K562 (cell line): ENCODE measurements at regions not wholly inside any gene's neighbourhood (a gene's known extent, or its start where the extent isn't known, plus 50 kb on each side); places are given as distances from the start of the nearest gene placed in this dataset.

ENCODE experiments used
- ATAC-seq: fragments of 200-7000 bp; cut with Tn5 transposase; 3 replicates; pipeline ENCODE4 v1.9.1; 2020; ENCODE audit warnings: moderate library complexity
- BruUV-seq: library from RNA; stranded (reverse); fragments of 400-500 nt; replicated peaks from 2 replicates; lab custom pipeline; 2021; lab: Mats Ljungman, UMichigan
- CTCF ChIA-PET: fragments of 300-600 bp; formaldehyde crosslinking; extraction: SDS; loops from one replicate; lab custom pipeline; 2021; ENCODE audit warnings: low intra/inter-chr PET ratio; lab: Yijun Ruan, JAX
- POLR2A ChIA-PET: fragments of 300-600, 350-650 bp; sonication (Branson Sonifier 250); formaldehyde crosslinking; extraction: SDS; loops from one replicate; lab custom pipeline; 2021; ENCODE audit warnings: antibody characterized with exemption, inconsistent platforms; lab: Yijun Ruan, JAX
- DNase-seq, 4 experiments: peaks; one replicate each; pipeline versions ENCODE4 v3.0.0 to v3.0.0-alpha.2; 2011 to 2018; ENCODE audit warnings: low spot score in 3 of 4, mixed read lengths in 3 of 4; ENCODE audit errors: extremely low read depth in 1 of 4
- FAIRE-seq: peaks from 2 replicates; lab custom pipeline; 2011; peaks lifted over from hg19 to GRCh38; lab: Jason Lieb, UNC
- H2AFZ ChIP-seq: 2 replicates; pipeline ENCODE4 v1.6.0; 2011; ENCODE audit warnings: low read depth, low read length, control low read depth, inconsistent platforms
- H3K27ac ChIP-seq: fragments of 200-600 bp; 3 replicates; pipeline ENCODE4 v1.8.0; 2011; ENCODE audit warnings: low read depth, mild to moderate bottlenecking, control low read depth, inconsistent platforms, low read length, moderate library complexity, mixed read lengths; ENCODE audit errors: extremely low read depth
- H3K27me3 ChIP-seq, 2 experiments: fragments of 300-600 bp in 1 of 2; 2 replicates in 1 of 2; 3 replicates in 1 of 2; pipeline versions ENCODE4 v1.6.0 to v1.8.0; 2011; ENCODE audit warnings: inconsistent platforms in 2 of 2, low read length in 2 of 2, mild to moderate bottlenecking in 1 of 2, mixed read lengths in 1 of 2, moderate library complexity in 1 of 2; ENCODE audit not compliant: control insufficient read depth in 2 of 2, insufficient read depth in 2 of 2
- H3K36me3 ChIP-seq: fragments of 300-600 bp; 3 replicates; pipeline ENCODE4 v1.8.0; 2011; ENCODE audit warnings: mild to moderate bottlenecking, low read length, inconsistent platforms; ENCODE audit not compliant: control insufficient read depth, insufficient read depth
- H3K4me1 ChIP-seq, 2 experiments: fragments of 200-600 bp in 1 of 2; replicated peaks in 1 of 2; 2 replicates in 1 of 2; 3 replicates in 1 of 2; pipeline versions ENCODE4 v1.5.1 to v1.8.0; 2011; ENCODE audit warnings: inconsistent platforms in 2 of 2, low read length in 2 of 2, mild to moderate bottlenecking in 1 of 2, mixed read lengths in 1 of 2, moderate library complexity in 1 of 2; ENCODE audit not compliant: control insufficient read depth in 2 of 2, insufficient read depth in 2 of 2
- H3K4me2 ChIP-seq: 2 replicates; pipeline ENCODE4 v1.6.1; 2011; ENCODE audit warnings: low read length, control low read depth, inconsistent platforms, mixed read lengths; ENCODE audit not compliant: insufficient read depth
- H3K4me3 ChIP-seq: fragments of 200-600 bp; sonication (generic), shearing (Covaris generic); 2 replicates; pipeline ENCODE4 v1.5.1; 2016; ENCODE audit warnings: control low read depth, inconsistent platforms
- H3K79me2 ChIP-seq: fragments of 200-600 bp; 3 replicates; pipeline ENCODE4 v1.8.0; 2011; ENCODE audit warnings: low read length, inconsistent platforms; ENCODE audit not compliant: control insufficient read depth, insufficient read depth
- H3K9ac ChIP-seq, 2 experiments: 2 replicates each; pipeline versions ENCODE4 v1.6.0 to v1.6.1; 2011; ENCODE audit warnings: low read depth in 2 of 2, low read length in 2 of 2, control low read depth in 1 of 2, inconsistent platforms in 1 of 2, mild to moderate bottlenecking in 1 of 2, mixed read lengths in 1 of 2; ENCODE audit not compliant: insufficient read depth in 1 of 2
- H3K9me1 ChIP-seq: one replicate; pipeline ENCODE4 v1.6.0; 2011; ENCODE audit warnings: inconsistent platforms, mild to moderate bottlenecking, low read length, moderate library complexity; ENCODE audit not compliant: control insufficient read depth, insufficient read depth
- H3K9me3 ChIP-seq: replicated peaks from 2 replicates; pipeline ENCODE4 v1.5.1; 2011; ENCODE audit warnings: low read depth, low read length, inconsistent platforms; ENCODE audit not compliant: control insufficient read depth, insufficient read depth
- H4K20me1 ChIP-seq: replicated peaks from 2 replicates; pipeline ENCODE4 v1.6.1; 2011; ENCODE audit warnings: low read length, inconsistent platforms, mixed read lengths; ENCODE audit not compliant: control insufficient read depth, insufficient read depth
- BRF1 ChIP-seq: IDR thresholded peaks from 3 replicates; pipeline ENCODE4 v1.6.1; 2011; ENCODE audit warnings: borderline replicate concordance, mild to moderate bottlenecking; ENCODE audit not compliant: insufficient read length; ENCODE audit errors: extremely low read depth
- CREM ChIP-seq: IDR thresholded peaks from 2 replicates; pipeline ENCODE4 v1.6.1; 2014; ENCODE audit warnings: antibody characterized with exemption, low read depth
- HINFP ChIP-seq: fragments of 450-650 bp; conservative IDR thresholded peaks from 2 replicates; pipeline ENCODE4 v1.6.1; 2016; ENCODE audit warnings: missing genetic modification characterization, low read depth, mild to moderate bottlenecking, control low read depth, missing compliant biosample characterization
- HNRNPLL ChIP-seq: fragments of 200-400 bp; formaldehyde crosslinking; IDR thresholded peaks from 2 replicates; pipeline ENCODE4 v1.6.1; 2017; ENCODE audit warnings: low read length, low read depth, mild to moderate bottlenecking; ENCODE audit not compliant: poor library complexity, severe bottlenecking
- MAX ChIP-seq: sonication (generic); formaldehyde crosslinking; IDR thresholded peaks from 2 replicates; pipeline ENCODE4 v1.9.0; 2022; ENCODE audit warnings: mild to moderate bottlenecking, missing genetic modification reagents
- RCOR1 ChIP-seq, 2 experiments: IDR thresholded peaks; 2 replicates each; pipeline ENCODE4 v1.6.1; 2012; ENCODE audit warnings: low read depth in 2 of 2, low read length in 2 of 2, borderline replicate concordance in 1 of 2, improper control_type of control experiment in 1 of 2
- SNRNP70 ChIP-seq: fragments of 200-400 bp; formaldehyde crosslinking; optimal IDR thresholded peaks from 2 replicates; pipeline ENCODE3; 2017; ENCODE audit warnings: low read depth, low read length
- SPI1 ChIP-seq: IDR thresholded peaks from 2 replicates; pipeline ENCODE4 v1.6.1; 2011; ENCODE audit warnings: low read depth, low read length, control low read depth, borderline replicate concordance
- WHSC1 ChIP-seq: IDR thresholded peaks from one replicate; pipeline ENCODE4 v1.6.1; 2012; ENCODE audit warnings: low read length, control low read depth, inconsistent platforms
- ZNF586 ChIP-seq: fragments of 450-650 bp; formaldehyde crosslinking; conservative IDR thresholded peaks from 2 replicates; pipeline ENCODE4 v1.4.0; 2020; ENCODE audit warnings: mild to moderate bottlenecking, moderate library complexity
- ZNF764 ChIP-seq: fragments of 250-450 bp; sonication (Bioruptor Pico); IDR thresholded peaks from 2 replicates; pipeline ENCODE4 v1.4.0; 2020; ENCODE audit warnings: low read depth, mild to moderate bottlenecking, moderate library complexity
- WGBS: fragments of 100-300 bp; shearing (Covaris generic); methylation state at CpG from one replicate; pipeline ENCODE4 v1.1.6; 2016; ENCODE audit warnings: low coverage, mixed read lengths; ENCODE audit not compliant: insufficient coverage; ENCODE audit errors: missing lambda C conversion rate; 5-methylcytosine and 5-hydroxymethylcytosine counted together
- in situ Hi-C: fragments of 300-500 bp; cut with MboI; formaldehyde crosslinking; loops from 4 replicates; pipeline ENCODE4 v1.15.0; 2018; ENCODE audit warnings: inconsistent platforms, mixed read lengths
- intact Hi-C: fragments of 100-400 bp; cut with micrococcal nuclease; formaldehyde crosslinking; loops from 2 replicates; pipeline ENCODE4 v1.14.2; 2022

- H3K9me1 ChIP-seq: no peaks in the 10 kb centered on the region
- intact Hi-C loops: no loop called here
- WGBS: 0% methylated on average over 8 of the region's 8 CpGs
- in situ Hi-C loops: no loop called here
- DNase-seq (no peak), ATAC-seq (no peak), FAIRE-seq (no peak)
- peaks cover 15 to 31% of the 10 kb centered on the region in 2 experiments for H3K27me3 ChIP-seq
- TF ChIP-seq HNRNPLL (no peak), SPI1 (no peak), BRF1 (no peak)
- H3K9me3 ChIP-seq: no peaks in the 10 kb centered on the region
- peaks cover 4% of the 10 kb centered on the region; the same call in 1 of the 2 replicates for H4K20me1 ChIP-seq
- no peak overlapping the region for H3K4me2 ChIP-seq
- H3K4me1 ChIP-seq: peaks cover 0 to 6% of the 10 kb centered on the region in 2 experiments; a peak in 3 of 5 replicates
- no peaks in the 10 kb centered on the region for H3K36me3 ChIP-seq
- H2AFZ ChIP-seq: no peak overlapping the region
- H3K4me3 ChIP-seq: no peak overlapping the region
- no peak overlapping the region for H3K27ac ChIP-seq
- POLR2A ChIA-PET: no interaction called here
- H3K79me2 ChIP-seq: no peaks in the 10 kb centered on the region
- no TSS peak for BruUV-seq
- CTCF ChIA-PET: no interaction called here
- H3K9ac ChIP-seq: no peak overlapping the region
Measured at GRCh38 chr2:126803434-126803775, 95.3 kb upstream of the TEX51 start.

GRCh38 chr2:126804347-126804746 is 94.3 kb upstream of the TEX51 start:
- Histone ChIP-seq H3K9ac (no peak overlapping the region), H3K27ac (no peak overlapping the region), H3K9me1 (no peaks in the 10 kb centered on the region), H3K79me2 (no peaks in the 10 kb centered on the region), H3K4me3 (no peak overlapping the region), H3K9me3 (no peaks in the 10 kb centered on the region), H3K36me3 (no peaks in the 10 kb centered on the region), H3K4me2 (no peak overlapping the region), H2AFZ (no peak overlapping the region), H4K20me1 (peaks cover 4% of the 10 kb centered on the region; the same call in 1 of the 2 replicates), H3K4me1 (peaks cover 0 to 6% of the 10 kb centered on the region in 2 experiments; a peak in 3 of 5 replicates), H3K27me3 (peaks cover 15 to 38% of the 10 kb centered on the region in 2 experiments)
- TF ChIP-seq WHSC1 (no peak), CREM (no peak), RCOR1 (IDR thresholded peaks at IDR 0.05; ENCODE audit: borderline replicate concordance in 1 of 2, low read depth in 2 of 2, low read length in 2 of 2) (no peak), SNRNP70 (no peak), MAX (no peak), ZNF586 (CRISPR knock-in tag) (no peak), ZNF764 (no peak), HINFP (tag) (peak; percentile 79)
- ATAC-seq (no peak), DNase-seq (no peak), FAIRE-seq (no peak)
- 0% methylated on average over 16 of the region's 17 CpGs for WGBS
- CTCF ChIA-PET: no interaction called here
- intact Hi-C loops: no loop called here
- no TSS peak for BruUV-seq
- in situ Hi-C loops: no loop called here
- POLR2A ChIA-PET: no interaction called here
